ENCODE measurements at regions not wholly inside any gene's neighbourhood (a gene's known extent, or its start where the extent isn't known, plus 50 kb on each side); places are given as distances from the start of the nearest gene placed in this dataset.

GRCh38 chr6:80643881-80644280 is 537.4 kb downstream of the BCKDHB start:
- no peak for TF ChIP-seq CTCF (IDR thresholded peaks at IDR 0.05; ENCODE audit: control extremely low read depth, extremely low read depth)
- no peak overlapping the region for H3K4me3 ChIP-seq
- no peaks in the 10 kb centered on the region for H3K4me1 ChIP-seq (ENCODE audit: control insufficient read depth in 5 of 5, insufficient read depth in 5 of 5, low read length in 5 of 5)
- no peaks in the 10 kb centered on the region for H3K9me3 ChIP-seq (ENCODE audit: control insufficient read depth in 4 of 4, insufficient read depth in 3 of 4, low read length in 3 of 4)
- no peaks in the 10 kb centered on the region for H3K27me3 ChIP-seq (ENCODE audit: control insufficient read depth in 3 of 3, insufficient read depth in 3 of 3, low read length in 2 of 3)
- H3K27ac ChIP-seq (ENCODE audit: low read depth in 1 of 2, low read length in 1 of 2): no peak overlapping the region
- H3K9ac ChIP-seq (ENCODE audit: insufficient read depth in 1 of 2, low read length in 2 of 2): no peak overlapping the region
- DNase-seq: no peak
- no peaks in the 10 kb centered on the region for H3K36me3 ChIP-seq (ENCODE audit: control insufficient read depth in 4 of 4, insufficient read depth in 4 of 4, low read length in 4 of 4)
- 84 to 89% methylated on average over 2 of the region's 2 CpGs for WGBS, 2 donors
- no peak for ATAC-seq (ENCODE audit: insufficient read depth, low FRiP score)

- no peak overlapping the region for H3K4me3 ChIP-seq
- ATAC-seq (ENCODE audit: insufficient read depth, low FRiP score) (no peak), DNase-seq (no peak)
- H3K27ac ChIP-seq (ENCODE audit: low read depth in 1 of 2, low read length in 1 of 2): no peak overlapping the region
- no peak for TF ChIP-seq CTCF (IDR thresholded peaks at IDR 0.05; ENCODE audit: control extremely low read depth, extremely low read depth)
- no peaks in the 10 kb centered on the region for H3K9me3 ChIP-seq (ENCODE audit: control insufficient read depth in 4 of 4, insufficient read depth in 3 of 4, low read length in 3 of 4)
- no peaks in the 10 kb centered on the region for H3K27me3 ChIP-seq (ENCODE audit: control insufficient read depth in 3 of 3, insufficient read depth in 3 of 3, low read length in 2 of 3)
- H3K4me1 ChIP-seq (ENCODE audit: control insufficient read depth in 5 of 5, insufficient read depth in 5 of 5, low read length in 5 of 5): no peaks in the 10 kb centered on the region
- no peaks in the 10 kb centered on the region for H3K36me3 ChIP-seq (ENCODE audit: control insufficient read depth in 4 of 4, insufficient read depth in 4 of 4, low read length in 4 of 4)
- no peak overlapping the region for H3K9ac ChIP-seq (ENCODE audit: insufficient read depth in 1 of 2, low read length in 2 of 2)
Observed at GRCh38 chr6:80642452-80642851, 536.0 kb downstream of the BCKDHB start.

DNA sequence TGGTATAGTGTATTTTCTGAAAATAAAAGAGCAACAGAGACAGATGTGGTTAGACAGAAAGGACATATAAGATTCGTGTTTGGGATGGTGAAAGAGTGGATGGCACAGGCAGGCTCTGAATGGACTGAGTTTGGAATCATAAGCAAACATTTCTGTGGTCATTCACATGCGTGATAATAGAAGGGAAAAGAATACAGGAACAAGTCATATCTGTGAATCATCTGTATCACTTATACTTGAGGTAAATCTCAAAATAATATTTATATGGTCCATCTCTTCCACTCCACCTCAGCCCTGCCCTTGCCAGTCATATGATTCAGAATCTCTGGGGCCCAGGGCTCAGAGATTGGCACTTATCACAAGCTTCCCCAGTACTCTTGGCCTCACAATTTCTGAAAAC is 535.1 kb downstream of the BCKDHB start:
- ATAC-seq (ENCODE audit: insufficient read depth, low FRiP score): no peak
- Histone ChIP-seq H3K27ac (ENCODE audit: low read depth in 1 of 2, low read length in 1 of 2) (no peak overlapping the region), H3K9ac (ENCODE audit: insufficient read depth in 1 of 2, low read length in 2 of 2) (no peak overlapping the region), H3K9me3 (ENCODE audit: control insufficient read depth in 4 of 4, insufficient read depth in 3 of 4, low read length in 3 of 4) (no peaks in the 10 kb centered on the region), H3K36me3 (ENCODE audit: control insufficient read depth in 4 of 4, insufficient read depth in 4 of 4, low read length in 4 of 4) (no peaks in the 10 kb centered on the region), H3K27me3 (ENCODE audit: control insufficient read depth in 3 of 3, insufficient read depth in 3 of 3, low read length in 2 of 3) (no peaks in the 10 kb centered on the region), H3K4me3 (no peak overlapping the region), H3K4me1 (ENCODE audit: control insufficient read depth in 5 of 5, insufficient read depth in 5 of 5, low read length in 5 of 5) (no peaks in the 10 kb centered on the region)
- 91 to 92% methylated on average over 2 of the region's 2 CpGs for WGBS, 2 donors
- DNase-seq: no peak
- TF ChIP-seq CTCF (IDR thresholded peaks at IDR 0.05; ENCODE audit: control extremely low read depth, extremely low read depth): no peak

GRCh38 chr6:80640176-80640575 is 533.7 kb downstream of the BCKDHB start:
- 70 to 79% methylated on average over 1 of the region's 1 CpG for WGBS, 2 donors

More at GRCh38 chr6:80640176-80640575, 533.7 kb downstream of the BCKDHB start:
- no peaks in the 10 kb centered on the region for H3K27me3 ChIP-seq (ENCODE audit: control insufficient read depth in 3 of 3, insufficient read depth in 3 of 3, low read length in 2 of 3)
- H3K9ac ChIP-seq (ENCODE audit: insufficient read depth in 1 of 2, low read length in 2 of 2): no peak overlapping the region
- no peak overlapping the region for H3K4me3 ChIP-seq
- H3K27ac ChIP-seq (ENCODE audit: low read depth in 1 of 2, low read length in 1 of 2): no peak overlapping the region
- ATAC-seq (ENCODE audit: insufficient read depth, low FRiP score) (no peak), DNase-seq (peak in 1 of 3 donors; percentile 6)
- no peaks in the 10 kb centered on the region for H3K4me1 ChIP-seq (ENCODE audit: control insufficient read depth in 5 of 5, insufficient read depth in 5 of 5, low read length in 5 of 5)
- H3K36me3 ChIP-seq (ENCODE audit: control insufficient read depth in 4 of 4, insufficient read depth in 4 of 4, low read length in 4 of 4): no peaks in the 10 kb centered on the region
- TF ChIP-seq CTCF (IDR thresholded peaks at IDR 0.05; ENCODE audit: control extremely low read depth, extremely low read depth): no peak
- H3K9me3 ChIP-seq (ENCODE audit: control insufficient read depth in 4 of 4, insufficient read depth in 3 of 4, low read length in 3 of 4): no peaks in the 10 kb centered on the region

Data from lung (tissue), 11 donors.